Putamen (tissue), 1 donor: ENCODE measurements at regions not wholly inside any gene's neighbourhood (a gene's known extent, or its start where the extent isn't known, plus 50 kb on each side); places are given as distances from the start of the nearest gene placed in this dataset.

Source experiments
- DNase-seq: peaks from one replicate; pipeline ENCODE4 v3.0.0-alpha.2; 2016; ENCODE audit warnings: low spot score

GRCh38 chr15:70303981-70304380 is 206.3 kb upstream of the TLE3 start:
- DNase-seq, result no peak

GRCh38 chr15:70302360-70302759 is 204.6 kb upstream of the TLE3 start:
- DNase-seq, result no peak

GRCh38 chr15:70301396-70301795 is 203.7 kb upstream of the TLE3 start:
- DNase-seq, result no peak

- no peak for DNase-seq
Measured at GRCh38 chr15:70299931-70300869, 202.5 kb upstream of the TLE3 start.

GRCh38 chr15:70297465-70298058 is 199.8 kb upstream of the TLE3 start:
- DNase-seq, result no peak

GRCh38 chr15:70294731-70295305 is 197.1 kb upstream of the TLE3 start:
- no peak for DNase-seq

GRCh38 chr15:70293591-70294470 is 196.1 kb upstream of the TLE3 start:
- DNase-seq, result no peak

GRCh38 chr15:70293138-70293537 is 195.4 kb upstream of the TLE3 start:
- no peak for DNase-seq

GRCh38 chr15:70292076-70292760 is 194.5 kb upstream of the TLE3 start:
- no peak for DNase-seq

GRCh38 chr15:70291305-70292075 is 193.8 kb upstream of the TLE3 start:
- no peak for DNase-seq

- no peak for DNase-seq
Measured at GRCh38 chr15:70290708-70291107, 193.0 kb upstream of the TLE3 start.

- DNase-seq, result no peak
Measured at GRCh38 chr15:70289191-70289955, 191.7 kb upstream of the TLE3 start.

- DNase-seq, result no peak
Measured at GRCh38 chr15:70286113-70286806, 188.5 kb upstream of the TLE3 start.

- no peak for DNase-seq
Measured at GRCh38 chr15:70284438-70285214, 186.9 kb upstream of the TLE3 start.

- DNase-seq, result no peak
Measured at GRCh38 chr15:70283511-70283910, 185.8 kb upstream of the TLE3 start.

- DNase-seq, result no peak
Measured at GRCh38 chr15:70281811-70282307, 184.1 kb upstream of the TLE3 start.

GRCh38 chr15:70281261-70281810 is 183.6 kb upstream of the TLE3 start:
- no peak for DNase-seq

GRCh38 chr15:70280781-70281180 is 183.1 kb upstream of the TLE3 start:
- no peak for DNase-seq
